NCI-H1417 (cell line): ENCODE measurements at regions not wholly inside any gene's neighbourhood (a gene's known extent, or its start where the extent isn't known, plus 50 kb on each side); places are given as distances from the start of the nearest gene placed in this dataset.
A peak's percentile ranks its signal among the peaks of the same experiment; 100 is the strongest.
"Not testable (repeated sequence)": the region's sequence is repeated elsewhere in the genome, so short reads cannot be mapped to it uniquely, and the experiment has no call there.

ENCODE experiments used
- DNase-seq, 3 experiments: peaks; one replicate each; lab custom pipeline; 2025; lab: John Stamatoyannopoulos, UW

DNA sequence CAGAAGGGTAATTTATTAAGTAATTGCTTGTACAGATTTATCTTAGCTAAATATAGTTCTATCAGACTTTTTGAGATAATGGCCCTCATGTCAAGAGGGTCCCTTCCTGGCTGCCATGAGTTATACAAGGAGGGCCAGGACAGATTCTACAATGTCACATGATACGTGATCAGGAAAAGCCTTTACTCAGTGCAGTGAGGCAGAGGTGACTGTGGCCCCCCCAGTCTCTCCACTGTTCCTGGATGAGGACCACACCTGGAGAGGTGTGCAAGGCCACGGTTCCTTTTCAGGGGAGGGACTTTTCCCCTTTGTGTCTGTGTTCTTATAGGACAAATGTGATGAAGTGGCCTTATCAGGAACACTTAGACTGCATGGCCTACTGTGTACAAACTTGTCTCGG, 54.3 kb upstream of the LRCH1 start:
- DNase-seq = no peak

DNA sequence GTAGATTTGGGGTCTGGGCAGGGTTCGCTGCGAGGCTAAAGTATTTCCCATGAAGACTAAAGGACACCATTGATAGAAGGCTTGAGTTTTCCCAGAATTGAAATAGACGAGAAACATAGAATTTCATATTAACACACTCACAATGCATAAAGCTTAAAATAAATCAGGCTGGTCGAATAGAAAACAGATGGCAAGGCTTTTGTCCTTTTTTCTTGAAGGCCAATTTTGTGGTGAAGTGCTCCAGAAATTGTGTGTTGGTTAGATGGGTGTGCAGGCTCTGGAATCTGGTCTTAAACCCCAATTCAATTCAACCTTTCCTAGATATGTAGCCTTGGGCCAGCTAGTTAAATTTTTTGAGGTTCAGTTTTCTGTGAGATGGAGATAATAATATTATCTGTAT, 56.9 kb upstream of the LRCH1 start:
- DNase-seq = no peak

DNA sequence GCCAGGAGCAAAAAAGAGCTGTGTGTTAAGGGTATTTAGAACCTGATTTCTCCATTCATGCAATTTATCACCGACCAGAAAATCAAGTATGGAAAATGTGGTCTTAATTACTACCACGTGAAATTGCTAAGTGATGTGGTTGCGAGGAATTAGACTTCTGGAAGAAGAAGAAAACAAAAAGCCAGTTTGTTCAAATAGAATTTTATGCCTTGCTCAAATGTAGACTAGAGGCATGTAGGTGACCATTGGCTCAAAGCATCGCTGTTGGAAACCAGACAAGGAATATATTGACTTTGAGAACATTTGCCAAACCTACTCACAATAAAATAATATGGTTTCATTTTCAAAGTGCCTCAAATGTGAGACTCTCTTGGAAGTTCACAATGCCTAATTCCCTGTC, 57.3 kb upstream of the LRCH1 start:
- no peak for DNase-seq

DNA sequence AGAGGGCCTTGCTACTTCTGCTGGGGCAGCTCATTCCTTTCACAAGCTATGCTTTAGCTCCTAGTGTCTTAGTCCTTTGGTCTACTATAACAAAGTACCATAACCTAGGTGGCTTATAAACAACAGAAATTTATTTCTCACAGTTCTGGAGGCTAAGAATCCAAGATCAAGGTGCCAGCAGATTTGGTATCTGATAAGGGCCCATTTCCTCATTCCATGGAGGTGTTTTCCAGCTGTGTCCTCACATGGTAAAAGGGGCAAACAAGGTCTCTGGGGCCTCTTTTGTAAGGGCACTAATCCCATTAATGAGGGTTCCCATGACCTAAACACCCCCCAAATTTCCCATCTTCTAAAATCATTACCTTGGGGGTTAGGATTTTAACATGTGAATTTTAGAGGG, 57.9 kb upstream of the LRCH1 start:
- DNase-seq = no peak

DNA sequence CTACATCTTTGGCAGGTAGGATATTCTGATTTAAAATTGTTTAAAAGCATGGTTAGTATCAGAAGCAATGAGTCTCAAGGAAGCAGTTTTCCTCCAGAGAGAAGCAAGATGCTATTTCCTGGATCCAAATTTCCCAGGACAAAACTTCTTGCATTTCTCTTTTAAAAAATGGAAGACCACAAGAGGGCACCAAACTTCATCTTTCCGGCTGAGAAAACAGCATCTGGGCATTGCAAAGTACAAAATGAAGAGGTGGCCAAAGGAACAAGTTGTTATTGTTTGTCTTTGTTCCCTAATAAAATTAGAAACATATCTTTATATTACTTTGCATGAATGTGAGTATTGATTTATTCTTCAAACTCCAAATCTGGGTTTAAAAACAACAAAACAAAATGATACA, 60.0 kb upstream of the LRCH1 start:
- DNase-seq = peak in 2 of 3 experiments; percentile 65 to 73

DNA sequence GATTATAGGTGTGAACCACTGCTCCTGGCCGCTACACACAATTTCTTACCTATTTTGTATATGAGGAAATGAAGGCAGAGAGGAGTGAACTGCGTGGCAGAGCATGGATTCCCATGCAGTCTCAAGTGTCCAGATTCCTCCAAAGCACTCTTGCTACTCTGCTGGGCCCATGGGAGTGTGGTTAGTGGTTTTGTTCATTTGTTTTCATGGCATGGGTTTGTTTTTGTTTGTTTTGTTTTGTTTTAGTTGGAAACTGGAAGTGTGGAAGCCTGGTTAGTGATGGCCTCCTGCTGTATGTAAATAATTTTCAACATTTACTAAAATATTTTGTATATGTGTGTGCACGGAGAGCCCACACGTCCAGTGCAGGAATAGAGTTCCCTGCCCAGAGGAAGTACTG, 61.3 kb upstream of the LRCH1 start:
- DNase-seq = no peak

DNA sequence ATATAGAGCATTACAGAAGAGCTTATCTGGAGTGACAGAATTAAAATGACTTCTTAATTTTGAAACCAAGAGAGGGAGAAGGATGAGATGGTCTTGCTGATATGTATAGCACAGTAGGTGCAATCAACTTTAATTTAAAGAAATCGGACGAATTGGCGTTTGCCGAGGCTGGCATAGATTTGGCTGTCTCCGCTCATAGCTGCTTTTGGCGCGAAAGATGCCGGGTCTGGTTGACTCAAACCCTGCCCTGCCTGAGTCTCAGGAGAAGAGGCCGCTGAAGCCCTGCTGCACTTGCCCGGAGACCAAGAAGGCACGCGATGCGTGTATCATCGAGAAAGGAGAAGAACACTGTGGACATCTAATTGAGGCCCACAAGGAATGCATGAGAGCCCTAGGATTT, 62.3 kb upstream of the LRCH1 start:
- not testable (repeated sequence) for DNase-seq

DNA sequence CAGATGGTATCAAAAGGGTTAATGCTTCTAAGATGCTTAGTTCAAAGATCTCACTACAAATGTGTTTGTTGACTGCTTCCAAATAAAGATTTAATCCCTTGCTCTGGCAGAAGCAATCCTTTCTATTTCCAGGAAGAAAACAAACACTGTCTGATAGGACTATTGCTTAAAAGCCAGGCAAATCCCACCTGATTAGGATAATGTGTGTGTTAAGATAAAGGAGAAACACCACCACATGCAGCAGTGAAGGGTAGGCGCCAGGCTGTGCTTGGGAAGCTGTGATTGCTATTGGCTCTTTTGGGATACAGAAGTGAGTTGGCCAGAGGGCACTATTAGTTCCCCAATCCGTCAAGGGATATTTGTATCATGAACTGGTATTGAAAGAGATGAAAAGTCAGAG, 62.8 kb upstream of the LRCH1 start:
- DNase-seq = no peak

DNA sequence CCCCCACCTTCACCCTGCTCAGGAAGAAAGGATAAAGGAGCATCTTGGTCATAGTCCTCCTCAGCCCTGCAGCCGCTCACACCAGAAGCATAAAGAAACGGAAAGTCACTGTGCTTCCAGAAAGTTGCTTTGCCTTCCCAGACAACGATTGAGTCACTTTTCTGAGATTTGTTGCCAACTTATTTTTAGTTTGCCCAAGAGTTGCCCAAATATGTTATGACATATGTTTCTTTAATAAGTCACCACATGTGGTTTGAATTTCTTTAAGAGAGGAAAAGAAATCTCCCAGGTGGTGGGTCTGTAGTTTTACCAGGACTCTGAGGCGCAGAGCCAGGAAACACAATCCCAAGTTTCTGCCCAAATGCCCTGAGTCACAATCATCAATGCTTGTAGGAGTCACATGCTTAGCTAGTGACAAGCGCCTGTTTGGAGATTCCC, 63.4 kb upstream of the LRCH1 start:
- DNase-seq = no peak

DNA sequence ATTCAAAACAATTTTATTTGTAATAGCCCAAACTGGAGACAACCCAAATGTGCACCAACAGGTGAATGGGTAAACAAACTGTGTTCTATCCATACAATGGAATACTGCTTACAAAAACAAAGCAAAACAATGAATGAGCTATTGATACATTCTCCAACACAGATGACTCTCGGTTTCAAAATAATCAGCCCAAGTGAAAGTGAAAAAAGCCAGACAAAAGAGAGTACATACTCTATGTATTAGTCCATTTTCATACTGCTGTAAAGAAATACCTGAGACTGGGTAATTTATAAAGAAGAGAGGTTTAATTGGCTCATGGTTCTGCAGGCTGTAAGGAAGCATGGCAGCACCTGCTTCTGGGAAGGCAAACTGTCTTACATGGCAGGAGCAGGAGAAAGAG, 65.2 kb upstream of the LRCH1 start:
- no peak for DNase-seq

DNA sequence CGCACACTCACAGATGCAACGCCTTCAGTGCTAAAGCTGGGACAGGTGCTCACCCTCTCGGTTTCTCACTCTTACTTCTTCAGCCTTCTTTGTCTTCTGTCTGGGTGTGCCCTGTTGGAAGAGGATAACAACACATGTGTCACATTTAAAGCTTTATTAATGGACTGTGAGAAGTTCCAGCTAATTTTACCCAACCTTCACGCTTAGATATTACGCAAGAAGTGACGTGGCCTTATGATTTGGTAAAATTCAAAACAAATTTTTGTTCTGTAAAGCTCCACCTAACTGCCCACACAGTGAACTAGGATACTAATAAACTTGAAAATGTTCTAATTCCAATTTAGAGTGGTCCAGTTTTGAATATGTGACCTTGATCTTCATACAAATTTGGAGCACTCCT, 66.7 kb upstream of the LRCH1 start:
- DNase-seq = no peak

DNA sequence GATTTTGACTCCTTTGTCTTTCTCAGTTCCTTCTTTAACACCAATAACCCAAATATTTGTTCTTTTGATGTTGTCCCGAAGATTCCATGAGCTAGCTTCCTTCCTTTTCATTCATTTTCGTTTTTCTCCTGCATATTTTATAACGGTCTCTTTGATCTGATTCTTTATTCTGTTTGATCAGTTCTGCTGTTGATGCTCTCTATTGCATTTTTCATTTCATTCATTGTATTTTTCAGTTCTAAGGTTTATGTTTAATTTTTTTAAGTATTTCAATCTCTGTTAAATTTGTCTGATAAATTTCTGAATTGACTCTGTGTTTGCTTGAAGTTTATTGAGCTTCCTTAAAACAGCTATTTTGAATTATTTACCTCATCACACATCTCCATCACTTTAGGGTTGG, 68.4 kb upstream of the LRCH1 start:
- no peak for DNase-seq

DNA sequence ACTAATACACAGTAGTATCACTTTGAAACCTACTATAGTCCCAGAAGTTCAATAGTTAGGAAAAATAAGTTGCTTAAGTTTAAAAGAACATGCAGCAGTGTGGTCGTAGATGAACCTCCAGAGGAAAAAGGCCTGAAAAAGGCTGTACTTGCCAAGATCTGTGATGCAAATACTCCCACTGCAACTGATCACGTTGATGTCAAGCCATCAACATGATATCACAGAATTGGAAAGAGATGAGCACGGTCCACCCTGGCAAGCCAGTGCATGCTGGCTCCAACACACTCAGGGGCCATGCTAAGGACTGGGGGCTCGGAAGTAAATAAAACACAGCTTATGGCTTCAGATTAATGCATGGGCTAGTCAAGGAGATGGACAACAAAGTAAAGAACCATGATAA, 71.8 kb upstream of the LRCH1 start:
- DNase-seq = no peak

DNA sequence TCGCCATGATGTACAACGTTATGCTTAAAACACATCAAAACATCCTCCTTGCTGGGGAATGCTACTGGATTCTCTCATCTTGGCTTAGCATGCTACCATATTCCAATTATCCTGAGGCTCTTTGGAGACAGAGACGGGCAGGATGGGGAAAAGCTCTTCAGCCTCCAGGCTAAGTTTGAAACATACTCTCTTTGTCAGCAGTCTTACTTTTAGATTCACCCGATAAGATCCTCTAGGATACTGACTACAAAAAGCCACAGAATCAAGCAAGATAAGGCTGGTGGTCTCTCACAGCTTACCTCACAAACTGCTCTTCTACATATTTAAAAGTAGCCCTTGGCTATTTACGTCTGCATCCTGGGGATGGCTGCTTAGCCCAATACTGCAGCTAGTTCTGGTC, 72.8 kb upstream of the LRCH1 start:
- DNase-seq = no peak

DNA sequence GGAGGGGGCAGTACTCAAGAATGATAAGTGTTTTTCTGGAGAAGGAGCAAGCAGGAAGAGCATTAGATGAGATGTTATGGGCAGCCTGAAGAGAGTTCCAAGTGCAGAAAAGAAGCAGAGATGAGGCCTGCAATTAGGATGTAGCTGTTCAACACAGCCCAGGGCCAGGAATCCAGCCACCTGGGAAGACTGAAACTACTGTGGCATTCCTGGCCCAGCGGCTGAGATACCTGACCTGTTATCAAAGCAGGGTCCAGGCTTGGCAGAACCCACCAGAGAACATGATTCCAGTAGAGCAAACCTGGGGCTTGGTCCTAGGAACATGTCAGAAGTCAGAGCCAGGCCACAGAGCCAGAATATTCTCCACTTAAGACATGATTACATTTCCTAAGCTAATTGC, 73.3 kb upstream of the LRCH1 start:
- DNase-seq = no peak

DNA sequence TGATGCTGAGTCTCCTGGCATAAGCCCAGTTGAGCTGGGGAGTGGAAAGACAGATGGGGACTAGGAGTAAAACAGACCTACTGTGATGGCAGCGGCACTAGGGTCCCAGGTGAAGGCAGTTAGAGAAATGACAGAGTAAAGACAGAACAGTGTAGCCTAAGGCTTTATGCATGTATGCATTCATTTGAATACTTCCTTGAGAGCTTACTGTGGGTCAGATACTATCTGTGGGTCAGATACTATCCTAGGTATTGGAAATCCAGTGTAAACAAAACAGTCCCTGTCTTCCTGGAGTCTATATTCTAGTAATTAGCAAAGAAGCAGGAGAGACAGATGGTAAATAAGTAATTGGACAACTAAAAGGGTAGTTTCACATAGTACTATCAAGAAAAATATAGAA, 73.7 kb upstream of the LRCH1 start:
- DNase-seq = no peak

DNA sequence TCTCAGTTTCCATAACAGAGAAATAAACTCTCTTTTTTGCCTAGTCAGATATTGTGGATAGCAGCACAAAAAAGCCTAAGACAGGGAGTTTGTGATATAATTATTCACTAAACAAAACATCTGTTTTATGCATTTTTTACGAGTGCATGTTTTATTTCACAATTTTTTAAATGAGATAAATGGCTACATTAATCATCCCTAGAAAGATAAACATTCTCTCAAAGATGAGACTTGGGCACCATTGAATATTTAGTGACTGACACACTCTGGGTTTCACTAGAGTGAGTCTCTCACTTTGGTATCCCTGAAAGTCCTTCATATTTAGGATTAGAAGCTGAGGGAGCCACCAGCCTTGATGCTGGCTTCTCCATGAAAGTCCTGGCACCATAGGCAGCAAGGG, 74.3 kb upstream of the LRCH1 start:
- no peak for DNase-seq

DNA sequence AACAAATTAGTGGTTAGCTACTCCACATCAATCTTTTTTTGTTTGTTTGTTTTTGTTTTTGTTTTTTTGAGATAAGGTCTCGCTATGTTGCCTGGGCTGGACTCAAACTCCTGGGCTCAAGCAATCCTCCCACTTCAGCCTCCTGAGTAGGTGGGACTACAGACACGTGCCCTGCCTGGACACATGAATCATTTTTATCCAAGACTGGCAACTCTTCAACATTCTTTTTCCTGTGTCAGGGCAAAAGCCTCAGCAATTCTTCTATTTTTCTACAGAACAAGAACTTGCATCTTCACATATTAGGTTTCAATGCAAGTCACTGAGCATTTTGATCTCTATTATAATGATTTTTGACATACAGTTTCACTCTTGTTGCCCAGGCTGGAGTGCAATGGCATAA, 76.8 kb upstream of the LRCH1 start:
- no peak for DNase-seq

DNA sequence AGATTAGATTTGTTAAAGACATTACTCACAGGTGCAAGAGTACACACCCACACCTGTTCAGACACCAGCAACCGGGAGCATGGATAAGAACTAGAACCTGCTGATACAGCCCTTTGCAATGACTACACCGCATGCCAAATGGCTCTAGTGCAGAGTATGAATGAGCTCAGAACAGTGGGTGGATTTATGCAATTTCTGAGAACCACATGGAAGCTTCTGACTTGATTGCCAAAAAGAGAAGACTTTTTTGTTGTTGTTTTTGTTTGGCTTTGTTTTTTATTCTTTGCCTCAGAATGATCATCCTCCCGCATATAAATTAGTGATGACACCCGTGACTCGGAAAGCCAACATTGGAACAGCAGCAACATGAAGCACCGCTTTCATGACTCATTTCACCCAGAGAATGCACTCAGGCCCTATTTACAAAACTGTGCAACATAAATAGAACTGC, 77.4 kb upstream of the LRCH1 start:
- peak in 1 of 3 experiments; percentile 24 for DNase-seq

DNA sequence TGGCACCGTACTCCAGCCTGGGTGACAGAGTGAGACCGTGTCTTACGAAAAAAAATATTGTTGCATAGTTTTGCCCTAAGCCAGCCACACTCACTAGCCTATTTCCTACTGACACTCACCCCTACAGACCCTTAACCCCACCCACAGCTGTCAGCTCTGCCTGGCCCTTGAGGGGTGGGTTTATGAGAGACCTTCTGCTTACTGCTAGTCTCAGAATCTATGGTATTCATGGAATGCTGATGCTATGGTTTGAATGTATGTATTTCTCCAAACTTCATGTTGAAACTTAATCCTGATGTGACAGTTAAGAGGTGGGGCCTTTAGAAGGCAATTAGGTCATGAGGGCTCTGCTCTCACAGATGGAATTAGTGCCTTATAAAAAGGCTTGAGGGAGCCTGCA, 79.2 kb upstream of the LRCH1 start:
- DNase-seq = no peak

DNA sequence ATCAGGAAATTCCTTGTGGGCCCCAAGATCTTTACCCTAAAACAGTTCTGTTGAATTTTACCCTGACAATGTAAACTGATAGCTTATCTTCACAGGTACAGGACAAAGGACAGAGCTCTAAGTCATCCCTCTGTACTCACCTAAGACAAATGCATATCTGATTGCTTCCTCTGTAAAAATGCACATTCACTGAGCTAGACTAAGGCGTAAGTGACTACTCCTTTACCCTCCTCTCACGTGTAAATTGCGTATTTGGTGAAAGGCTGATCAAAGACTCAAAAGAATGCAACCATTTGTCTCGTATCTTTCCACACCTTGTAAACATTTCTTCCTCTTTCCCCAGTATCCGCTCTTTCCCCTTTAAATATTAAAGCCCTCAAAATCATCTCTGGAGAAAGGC, 80.6 kb upstream of the LRCH1 start:
- no peak for DNase-seq

DNA sequence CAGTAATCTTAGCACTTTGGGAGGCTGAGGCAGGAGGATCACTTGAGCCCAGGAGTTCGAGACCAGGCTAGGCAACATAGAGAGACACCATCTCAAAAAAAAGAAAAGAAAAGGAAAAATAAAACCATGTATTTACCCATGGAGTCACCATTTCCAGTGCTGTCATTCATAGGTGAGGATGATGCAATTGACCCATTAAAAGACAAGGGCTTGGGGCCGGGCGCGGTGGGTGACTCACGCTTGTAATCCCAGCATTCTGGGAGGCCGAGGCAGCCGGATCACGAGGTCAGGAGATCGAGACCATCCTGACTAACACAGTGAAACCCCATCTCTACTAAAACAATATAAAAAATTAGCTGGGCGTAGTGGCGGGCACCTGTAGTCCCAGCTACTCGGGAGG, 82.6 kb upstream of the RUBCNL start:
- not testable (repeated sequence) for DNase-seq

DNA sequence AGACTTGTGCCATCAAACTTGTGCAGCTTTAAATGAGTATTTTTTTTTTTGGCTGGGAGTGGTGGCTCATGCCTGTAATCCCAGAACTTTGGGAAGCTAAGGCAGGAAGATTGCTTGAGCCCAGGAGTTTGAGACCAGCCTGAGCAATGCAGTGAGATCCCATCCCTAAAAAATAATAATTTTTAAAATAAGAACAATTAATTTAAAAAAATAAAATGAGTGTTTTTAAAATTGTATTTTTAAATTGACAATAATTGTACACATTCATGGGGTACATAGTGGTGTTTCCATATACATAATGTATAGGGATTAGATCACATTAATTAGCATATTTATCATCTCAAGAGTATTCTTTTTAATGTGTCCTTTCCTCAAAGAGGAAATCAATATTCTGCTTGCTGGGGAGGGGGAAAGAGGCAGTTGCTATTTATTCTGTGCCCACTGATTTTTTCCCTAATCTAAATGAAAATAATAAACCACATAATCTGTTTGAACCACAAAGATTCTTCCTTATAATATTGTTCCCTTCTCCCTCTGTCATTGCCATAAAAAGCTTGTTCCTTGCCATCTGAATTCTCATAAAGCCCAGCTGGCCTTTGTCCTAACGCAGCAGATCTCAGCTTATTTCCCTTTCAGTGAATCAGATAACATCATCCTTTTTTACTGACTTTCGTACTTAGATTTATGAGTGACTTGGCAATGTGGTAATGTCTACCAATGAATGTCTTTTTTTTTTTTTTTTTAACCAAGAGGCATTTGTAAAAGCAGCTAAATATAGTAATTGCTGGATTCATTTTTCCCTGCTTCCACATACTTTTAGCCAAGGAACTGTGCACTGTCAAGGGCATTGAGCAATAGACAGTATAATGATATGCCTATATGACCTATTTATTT, 81.8 kb upstream of the RUBCNL start:
- no peak for DNase-seq

DNA sequence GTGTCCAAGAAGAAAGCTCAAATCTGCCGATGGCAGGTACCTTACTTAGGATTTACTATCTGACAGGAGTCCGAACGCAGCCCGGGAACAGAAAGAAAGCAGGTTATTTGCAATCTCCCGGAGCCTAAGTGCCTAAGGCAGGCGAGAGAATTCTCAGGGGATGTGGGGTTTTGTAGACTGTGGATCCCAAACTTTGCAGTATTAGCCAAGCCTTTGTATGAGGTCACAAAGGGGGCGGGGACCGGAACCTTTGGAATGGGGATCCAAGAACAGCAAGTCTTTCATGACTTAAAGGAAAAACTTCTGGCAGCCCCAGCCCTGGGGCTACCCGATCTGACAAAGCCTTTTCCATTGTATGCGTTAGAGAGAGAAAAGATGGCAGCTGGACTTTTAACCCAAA, 80.6 kb upstream of the RUBCNL start:
- not testable (repeated sequence) for DNase-seq
